Panc1 (cell line): ENCODE measurements at regions not wholly inside any gene's neighbourhood (a gene's known extent, or its start where the extent isn't known, plus 50 kb on each side); places are given as distances from the start of the nearest gene placed in this dataset.
A peak's percentile ranks its signal among the peaks of the same experiment; 100 is the strongest.

Experiments
- ATAC-seq: fragments of 200-7000 bp; cut with Tn5 transposase; 2 replicates; pipeline ENCODE4 v1.9.1; 2020; ENCODE audit warnings: mild to moderate bottlenecking, moderate library complexity
- BruUV-seq: library from RNA; stranded (reverse); fragments of 400-500 nt; replicated peaks from 2 replicates; lab custom pipeline; 2021; lab: Mats Ljungman, UMichigan
- CTCF ChIA-PET: fragments of 300-600 bp; sonication (Branson Sonifier 250); formaldehyde crosslinking; loops from one replicate; lab custom pipeline; 2022; ENCODE audit warnings: antibody characterized with exemption; lab: Charles Lee
- POLR2A ChIA-PET: fragments of 300-600 bp; sonication (Branson Sonifier 250); formaldehyde crosslinking; loops from one replicate; lab custom pipeline; 2022; ENCODE audit warnings: antibody characterized with exemption; lab: Charles Lee
- DNase-seq: peaks from one replicate; pipeline ENCODE4 v3.0.0-alpha.2; 2010; ENCODE audit warnings: low read depth, low spot score
- H3K27ac ChIP-seq: 2 replicates; pipeline ENCODE4 v1.5.1; 2011; ENCODE audit warnings: mild to moderate bottlenecking, low read length, inconsistent platforms
- H3K27me3 ChIP-seq: fragments of 200-500 bp; sonication (Bioruptor generic); 2 replicates; pipeline ENCODE4 v1.6.0; 2014; ENCODE audit warnings: low read length, inconsistent platforms; ENCODE audit not compliant: control insufficient read depth, insufficient read depth
- H3K36me3 ChIP-seq: fragments of 200-500 bp; sonication (Bioruptor generic); 2 replicates; pipeline ENCODE4 v1.5.1; 2014; ENCODE audit warnings: inconsistent platforms, mild to moderate bottlenecking, low read length, moderate library complexity; ENCODE audit not compliant: control insufficient read depth, insufficient read depth
- H3K4me1 ChIP-seq: 2 replicates; pipeline ENCODE4 v1.5.1; 2011; ENCODE audit warnings: inconsistent platforms, mild to moderate bottlenecking, low read length, moderate library complexity; ENCODE audit not compliant: control insufficient read depth, insufficient read depth
- H3K4me3 ChIP-seq, 2 experiments: 2 replicates each; pipeline ENCODE4 v1.5.1; 2011 to 2012; ENCODE audit warnings: low read depth in 2 of 2, low read length in 2 of 2, mild to moderate bottlenecking in 2 of 2, inconsistent platforms in 1 of 2, moderate library complexity in 1 of 2
- H3K9me3 ChIP-seq: fragments of 200-500 bp; sonication (Bioruptor generic); 2 replicates; pipeline ENCODE4 v1.5.1; 2014; ENCODE audit warnings: low read depth, mild to moderate bottlenecking, inconsistent platforms, low read length, moderate library complexity; ENCODE audit not compliant: control insufficient read depth, insufficient read depth
- POLR2AphosphoS5 ChIP-seq: IDR thresholded peaks from 2 replicates; pipeline ENCODE4 v1.6.1; 2012; ENCODE audit warnings: mild to moderate bottlenecking, low read depth, low read length, moderate library complexity
- TCF7L2 ChIP-seq: IDR thresholded peaks from 2 replicates; pipeline ENCODE4 v1.6.1; 2011; ENCODE audit warnings: mild to moderate bottlenecking, low read depth, low read length, inconsistent platforms
- in situ Hi-C: cut with HindIII; loops from 2 replicates; pipeline ENCODE4 v1.10.0; 2016; ENCODE audit warnings: low sequenced_read_pairs, low pct_unique_long_range_greater_than_20kb
- intact Hi-C: fragments of 100-400 bp; cut with micrococcal nuclease; formaldehyde crosslinking; loops from one replicate; pipeline ENCODE4 v1.10.0; 2022; ENCODE audit not compliant: unreplicated experiment
- TF ChIP-seq, protein P1 (sequence below): fragments of 450-650 bp; IDR thresholded peaks from 2 replicates; pipeline ENCODE4 v1.5.1; 2017; ENCODE audit warnings: mild to moderate bottlenecking
- TF ChIP-seq, protein P2 (sequence below), 2 experiments: IDR thresholded peaks; 2 replicates each; pipeline ENCODE4 v1.6.1; 2011 to 2012; ENCODE audit warnings: low read depth in 2 of 2, control low read depth in 1 of 2, low read length in 1 of 2, mild to moderate bottlenecking in 1 of 2, moderate library complexity in 1 of 2; ENCODE audit not compliant: insufficient read depth in 1 of 2

GRCh38 chr2:45257820-45258219 lies 248.6 kb upstream of the SIX2 start:
- intact Hi-C loops (no loop called here), in situ Hi-C loops (no loop called here)
- H3K27me3 ChIP-seq, result no peaks in the 10 kb centered on the region
- no peak overlapping the region for H3K4me3 ChIP-seq
- H3K4me1 ChIP-seq, result no peaks in the 10 kb centered on the region
- no TSS peak for BruUV-seq
- no peak for DNase-seq
- no peak overlapping the region for H3K27ac ChIP-seq
- ChIA-PET CTCF (interaction anchor here (0.6 kb wide), 1 partner anchor 20 kb away, joined by 6 read pairs; no protein-coding TSS in a partner anchor), POLR2A (no interaction called here)
- H3K9me3 ChIP-seq, result no peaks in the 10 kb centered on the region
- H3K36me3 ChIP-seq, result no peaks in the 10 kb centered on the region
- no peak for ATAC-seq
- TF ChIP-seq POLR2AphosphoS5 (no peak), TCF7L2 (no peak)
- TF ChIP-seq, protein P1, sequence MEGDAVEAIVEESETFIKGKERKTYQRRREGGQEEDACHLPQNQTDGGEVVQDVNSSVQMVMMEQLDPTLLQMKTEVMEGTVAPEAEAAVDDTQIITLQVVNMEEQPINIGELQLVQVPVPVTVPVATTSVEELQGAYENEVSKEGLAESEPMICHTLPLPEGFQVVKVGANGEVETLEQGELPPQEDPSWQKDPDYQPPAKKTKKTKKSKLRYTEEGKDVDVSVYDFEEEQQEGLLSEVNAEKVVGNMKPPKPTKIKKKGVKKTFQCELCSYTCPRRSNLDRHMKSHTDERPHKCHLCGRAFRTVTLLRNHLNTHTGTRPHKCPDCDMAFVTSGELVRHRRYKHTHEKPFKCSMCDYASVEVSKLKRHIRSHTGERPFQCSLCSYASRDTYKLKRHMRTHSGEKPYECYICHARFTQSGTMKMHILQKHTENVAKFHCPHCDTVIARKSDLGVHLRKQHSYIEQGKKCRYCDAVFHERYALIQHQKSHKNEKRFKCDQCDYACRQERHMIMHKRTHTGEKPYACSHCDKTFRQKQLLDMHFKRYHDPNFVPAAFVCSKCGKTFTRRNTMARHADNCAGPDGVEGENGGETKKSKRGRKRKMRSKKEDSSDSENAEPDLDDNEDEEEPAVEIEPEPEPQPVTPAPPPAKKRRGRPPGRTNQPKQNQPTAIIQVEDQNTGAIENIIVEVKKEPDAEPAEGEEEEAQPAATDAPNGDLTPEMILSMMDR, result no peak
- TF ChIP-seq, protein P2, sequence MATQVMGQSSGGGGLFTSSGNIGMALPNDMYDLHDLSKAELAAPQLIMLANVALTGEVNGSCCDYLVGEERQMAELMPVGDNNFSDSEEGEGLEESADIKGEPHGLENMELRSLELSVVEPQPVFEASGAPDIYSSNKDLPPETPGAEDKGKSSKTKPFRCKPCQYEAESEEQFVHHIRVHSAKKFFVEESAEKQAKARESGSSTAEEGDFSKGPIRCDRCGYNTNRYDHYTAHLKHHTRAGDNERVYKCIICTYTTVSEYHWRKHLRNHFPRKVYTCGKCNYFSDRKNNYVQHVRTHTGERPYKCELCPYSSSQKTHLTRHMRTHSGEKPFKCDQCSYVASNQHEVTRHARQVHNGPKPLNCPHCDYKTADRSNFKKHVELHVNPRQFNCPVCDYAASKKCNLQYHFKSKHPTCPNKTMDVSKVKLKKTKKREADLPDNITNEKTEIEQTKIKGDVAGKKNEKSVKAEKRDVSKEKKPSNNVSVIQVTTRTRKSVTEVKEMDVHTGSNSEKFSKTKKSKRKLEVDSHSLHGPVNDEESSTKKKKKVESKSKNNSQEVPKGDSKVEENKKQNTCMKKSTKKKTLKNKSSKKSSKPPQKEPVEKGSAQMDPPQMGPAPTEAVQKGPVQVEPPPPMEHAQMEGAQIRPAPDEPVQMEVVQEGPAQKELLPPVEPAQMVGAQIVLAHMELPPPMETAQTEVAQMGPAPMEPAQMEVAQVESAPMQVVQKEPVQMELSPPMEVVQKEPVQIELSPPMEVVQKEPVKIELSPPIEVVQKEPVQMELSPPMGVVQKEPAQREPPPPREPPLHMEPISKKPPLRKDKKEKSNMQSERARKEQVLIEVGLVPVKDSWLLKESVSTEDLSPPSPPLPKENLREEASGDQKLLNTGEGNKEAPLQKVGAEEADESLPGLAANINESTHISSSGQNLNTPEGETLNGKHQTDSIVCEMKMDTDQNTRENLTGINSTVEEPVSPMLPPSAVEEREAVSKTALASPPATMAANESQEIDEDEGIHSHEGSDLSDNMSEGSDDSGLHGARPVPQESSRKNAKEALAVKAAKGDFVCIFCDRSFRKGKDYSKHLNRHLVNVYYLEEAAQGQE (IDR thresholded peaks at IDR 0.05; ENCODE audit: insufficient read depth in 1 of 2, low read depth in 2 of 2, low read length in 1 of 2), result no peak

GRCh38 chr2:45256867-45257641 lies 247.8 kb upstream of the SIX2 start:
- H3K36me3 ChIP-seq, result no peaks in the 10 kb centered on the region
- no peak for DNase-seq
- H3K4me1 ChIP-seq, result no peaks in the 10 kb centered on the region
- 0 out of 2 replicates have a peak, but pooled peaks have one; percentile 35 for ATAC-seq
- BruUV-seq, result no TSS peak
- in situ Hi-C loops (no loop called here), intact Hi-C loops (no loop called here)
- ChIA-PET CTCF (interaction anchor here (0.5 kb wide), 1 partner anchor 9 kb away, joined by 4 read pairs; no protein-coding TSS in a partner anchor), POLR2A (no interaction called here)
- no peak overlapping the region for H3K27ac ChIP-seq
- TF ChIP-seq TCF7L2, result no peak
- TF ChIP-seq, protein P1, result no peak
- no peaks in the 10 kb centered on the region for H3K9me3 ChIP-seq
- H3K4me3 ChIP-seq, result no peak overlapping the region
- H3K27me3 ChIP-seq, result no peaks in the 10 kb centered on the region
